Activated CD4-positive, alpha-beta T cell treated with anti-CD3 and anti-CD28 coated beads, Interleukin-2, amount 50 U/mL, for 4 hours (primary cell): ENCODE measurements at regions not wholly inside any gene's neighbourhood (a gene's known extent, or its start where the extent isn't known, plus 50 kb on each side); places are given as distances from the start of the nearest gene placed in this dataset.
"Not testable (repeated sequence)": the region's sequence is repeated elsewhere in the genome, so short reads cannot be mapped to it uniquely, and the experiment has no call there.

Source experiments
- DNase-seq, 2 experiments: peaks; one replicate each; pipeline ENCODE4 v3.0.0-alpha.2; 2020

DNA sequence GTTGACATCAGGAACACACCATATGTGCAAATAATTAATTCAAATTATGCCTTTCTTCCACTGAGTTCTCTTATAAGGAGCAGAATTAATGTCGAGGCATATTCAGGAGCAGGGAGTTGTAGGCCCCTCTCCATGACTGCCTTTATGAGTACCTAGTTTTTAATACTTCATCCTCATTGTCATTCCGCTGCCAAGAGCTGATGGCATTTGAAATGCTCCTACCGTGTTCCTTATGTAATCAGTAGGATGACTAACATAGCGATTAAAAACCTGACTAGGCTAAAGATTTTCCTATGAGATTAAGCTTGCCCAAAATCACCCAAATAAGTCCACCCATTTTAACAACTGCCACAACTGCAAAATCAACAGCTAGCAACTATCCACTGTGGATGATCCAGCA is 220.6 kb downstream of the DHX15 start:
- DNase-seq, result no peak

DNA sequence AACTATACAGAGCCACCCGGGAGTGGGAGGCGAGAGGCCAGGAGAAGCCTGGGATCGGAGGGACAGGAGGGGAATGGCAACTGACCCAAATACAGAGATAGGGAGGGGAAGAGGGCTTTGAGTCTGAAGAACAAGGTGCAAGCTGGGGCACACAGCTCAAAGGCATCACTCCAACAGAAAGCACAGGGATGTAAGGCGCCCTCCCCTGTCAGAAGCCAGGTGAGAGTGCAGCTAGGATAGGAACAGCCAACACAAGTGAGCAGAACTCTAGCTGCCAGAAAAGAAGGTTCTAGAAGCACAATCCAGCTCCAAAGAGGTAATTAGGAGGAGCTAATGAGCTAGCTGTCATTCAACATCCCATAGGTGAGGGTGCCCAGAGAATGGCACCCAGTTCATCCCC is 232.2 kb downstream of the DHX15 start:
- DNase-seq, result no peak

DNA sequence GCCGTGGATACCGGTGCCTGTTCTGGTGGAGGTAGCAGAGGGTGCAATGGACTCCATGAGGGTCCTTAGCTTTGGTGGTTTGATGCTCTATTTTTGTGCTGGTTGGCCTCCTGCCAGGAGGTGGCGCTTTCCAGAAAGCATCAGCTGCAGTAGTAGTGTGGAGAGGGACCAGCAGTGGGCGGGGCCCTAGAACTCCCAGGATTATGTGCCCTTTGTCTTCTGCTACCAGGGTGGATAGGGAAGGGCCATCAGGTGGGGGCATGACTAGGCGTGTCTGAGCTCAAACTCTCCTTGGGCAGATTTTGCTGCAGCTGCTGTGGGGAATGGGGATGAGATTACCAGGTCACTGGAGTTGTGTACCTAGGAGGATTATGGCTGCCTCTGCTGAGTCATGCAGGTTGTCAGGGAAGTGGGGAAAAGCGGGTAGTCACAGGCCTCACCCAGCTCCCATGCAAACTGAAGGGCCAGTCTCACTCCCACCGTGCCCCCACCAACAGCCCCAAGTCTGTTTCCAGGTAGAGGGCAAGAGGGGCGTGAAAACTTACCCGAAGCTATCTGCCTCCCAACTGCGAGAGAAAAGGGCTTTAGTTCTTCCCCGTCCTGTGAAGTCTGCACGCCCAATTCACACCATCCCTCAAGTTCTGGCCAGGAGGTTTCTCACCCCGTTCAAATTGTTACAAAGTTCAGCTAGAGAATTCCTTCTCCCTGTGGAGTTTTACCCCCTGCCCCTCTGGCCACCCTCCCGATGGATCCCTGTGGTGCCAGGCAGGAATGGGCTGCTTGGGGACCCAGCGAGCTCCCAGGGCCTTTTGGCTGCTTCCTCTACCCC is 235.0 kb downstream of the DHX15 start:
- DNase-seq, result not testable (repeated sequence)

DNA sequence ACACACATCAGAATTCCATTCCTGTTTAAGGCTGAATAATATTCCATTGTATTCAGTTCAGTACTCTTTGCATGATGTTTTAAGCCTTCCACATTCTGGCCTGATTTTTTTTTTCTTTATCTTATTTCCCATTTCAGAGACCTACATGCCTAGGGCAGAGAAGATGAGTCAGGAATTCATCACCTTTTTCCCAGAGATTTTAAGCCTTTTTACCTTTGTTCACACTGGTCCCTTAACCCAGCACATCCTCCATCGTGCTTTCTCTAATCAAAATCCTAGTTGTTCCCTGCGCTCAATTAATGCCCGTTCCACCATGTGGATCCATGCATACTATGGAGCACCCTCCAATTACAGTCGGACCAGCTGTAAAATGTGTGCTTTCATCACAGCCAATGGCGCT is 245.1 kb downstream of the DHX15 start:
- no peak for DNase-seq

DNA sequence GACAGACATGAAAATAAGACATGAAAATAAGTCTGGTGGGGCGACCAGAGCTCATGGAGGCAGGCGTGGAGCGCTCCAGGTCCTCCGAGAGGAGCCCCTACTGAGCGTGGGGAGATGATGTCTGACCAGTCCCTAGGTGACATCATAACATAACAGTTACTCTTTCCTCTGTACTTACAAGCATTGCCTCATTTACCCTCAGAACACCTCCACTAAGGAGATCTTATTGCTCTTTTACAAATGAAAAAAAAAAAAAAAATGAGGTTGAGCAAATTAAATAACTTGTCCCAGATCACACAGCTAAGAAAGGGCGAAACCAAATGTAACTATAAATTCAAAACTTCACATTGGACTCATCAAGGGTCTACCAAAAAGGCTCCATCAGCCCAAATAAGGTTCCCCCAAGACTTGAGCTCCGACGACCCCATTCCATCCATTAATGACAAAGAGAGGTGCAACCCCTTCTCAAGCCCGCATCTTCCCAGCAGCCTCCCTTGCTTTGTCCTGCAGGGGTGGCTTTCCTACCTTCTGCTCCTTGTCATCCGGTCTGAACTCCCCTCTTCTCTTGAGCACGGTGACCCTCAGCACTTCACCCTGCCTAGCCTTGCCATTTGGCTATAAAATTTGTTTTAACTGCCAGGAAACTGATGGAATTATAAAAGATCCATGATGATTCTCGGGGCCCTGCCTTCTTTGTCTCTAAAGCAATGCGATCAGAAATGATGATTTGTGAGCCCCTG is 246.7 kb downstream of the DHX15 start:
- no peak for DNase-seq

DNA sequence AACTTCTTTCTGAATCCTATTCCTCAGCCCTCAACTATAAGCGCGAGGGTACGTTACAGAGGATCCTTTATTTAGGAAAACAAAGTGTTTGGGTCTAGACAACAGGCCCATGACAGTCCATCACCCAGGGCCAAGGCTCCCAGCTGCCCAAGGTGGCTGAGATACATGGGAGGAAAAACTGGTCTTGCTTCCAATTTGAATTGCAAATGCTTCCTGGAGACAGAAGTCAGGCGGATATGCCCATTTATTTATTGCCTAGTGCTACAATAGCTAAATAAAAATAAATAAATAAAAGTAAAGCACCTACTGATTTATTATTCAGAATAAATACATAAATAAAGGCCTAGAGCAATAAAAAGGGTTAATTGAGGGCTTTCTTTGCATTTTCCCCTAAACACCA is 248.7 kb downstream of the DHX15 start:
- DNase-seq, result no peak

DNA sequence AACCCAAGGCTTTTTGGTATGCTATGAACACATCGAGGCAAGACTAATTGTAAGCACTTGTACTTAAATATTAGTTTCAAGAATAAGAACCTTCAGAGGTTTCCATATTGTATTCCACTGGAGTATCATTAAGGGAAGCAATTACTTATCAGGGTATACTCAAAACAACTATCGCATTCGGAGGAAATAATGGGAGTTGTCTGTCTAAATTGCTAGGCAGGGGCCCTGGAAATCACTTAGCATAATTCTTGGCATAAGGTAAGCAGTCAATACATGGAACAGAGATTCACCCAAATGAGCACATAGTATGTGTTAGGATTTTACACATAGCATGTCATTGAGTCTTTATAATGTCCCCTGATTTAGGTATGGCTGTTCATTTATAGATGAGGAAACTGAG is 249.4 kb downstream of the DHX15 start:
- DNase-seq, result no peak

DNA sequence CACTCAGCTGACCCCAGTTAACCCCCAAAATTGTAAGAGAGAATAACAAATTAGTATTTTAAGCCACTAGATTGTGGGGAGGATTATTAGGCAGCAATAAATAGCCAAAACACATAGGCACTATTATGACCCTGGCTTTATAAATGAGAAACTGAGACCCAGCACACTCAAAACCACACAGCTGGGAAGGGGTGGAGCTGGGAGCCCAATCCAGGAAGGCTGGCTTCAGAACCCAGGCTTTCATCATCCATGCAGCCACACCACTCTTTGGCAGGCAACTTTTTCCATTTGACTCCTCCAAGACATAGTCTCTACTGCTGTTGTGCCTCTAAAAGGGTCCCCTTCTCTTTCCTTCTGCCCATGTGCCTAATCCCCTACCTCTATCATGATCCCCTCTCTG is 253.8 kb downstream of the DHX15 start:
- DNase-seq, result no peak

DNA sequence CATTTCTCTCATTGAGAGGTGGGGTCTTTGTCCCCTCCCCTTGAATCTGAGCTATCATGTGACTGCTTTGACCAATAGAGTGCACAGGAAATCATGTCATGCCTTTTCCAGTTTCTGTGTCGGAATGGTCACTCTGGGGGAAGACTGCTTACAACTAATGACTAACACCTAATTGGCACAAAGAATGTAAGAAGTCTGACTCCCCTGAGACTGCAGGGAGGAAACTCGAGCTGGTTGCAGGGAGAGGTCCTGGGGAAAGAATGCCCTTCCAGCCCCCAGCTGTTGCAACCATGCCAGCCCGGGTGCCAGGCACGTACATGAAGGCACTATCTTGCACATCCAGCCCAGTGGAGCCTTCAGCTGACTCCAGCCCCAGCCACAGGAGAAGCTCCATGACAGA is 254.2 kb downstream of the DHX15 start:
- no peak for DNase-seq

DNA sequence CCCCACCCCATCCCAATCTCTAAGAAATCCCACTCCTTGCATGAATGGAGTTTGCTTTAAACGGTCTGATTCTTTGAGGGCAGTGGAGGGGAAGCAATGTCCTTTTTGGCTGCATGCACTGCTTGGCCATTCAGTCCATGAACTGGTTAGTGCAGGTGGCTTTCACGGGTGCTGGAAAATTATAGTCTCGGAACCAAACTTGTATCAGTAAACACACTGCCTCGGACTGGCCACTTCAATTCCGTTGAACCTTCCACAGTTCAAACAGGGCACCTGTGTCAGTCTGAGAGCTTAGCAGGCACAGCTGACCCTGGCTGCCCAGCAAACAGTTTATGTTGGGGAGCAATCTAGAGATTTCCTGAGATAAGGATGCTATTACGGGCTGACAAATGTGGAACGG is 255.6 kb downstream of the DHX15 start:
- DNase-seq, result no peak

DNA sequence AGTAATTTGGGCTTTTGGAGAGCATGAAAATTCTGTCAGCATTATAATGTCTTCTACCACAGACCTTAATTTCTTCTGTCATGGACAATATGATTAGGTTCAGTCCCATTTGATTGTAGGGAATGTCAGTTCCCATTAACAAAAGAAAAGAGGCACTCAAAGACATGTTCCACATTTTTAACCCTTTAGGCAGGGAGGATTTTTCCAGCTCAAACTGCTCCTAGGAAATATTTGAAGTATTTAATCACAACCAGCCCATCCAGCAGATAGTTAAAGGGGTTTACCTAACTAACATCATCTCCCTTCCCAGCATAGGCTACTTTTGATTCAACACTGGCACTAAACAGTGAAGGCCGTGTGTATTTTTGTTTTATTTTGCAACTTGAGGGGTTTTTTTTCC is 256.0 kb downstream of the DHX15 start:
- DNase-seq, result no peak

DNA sequence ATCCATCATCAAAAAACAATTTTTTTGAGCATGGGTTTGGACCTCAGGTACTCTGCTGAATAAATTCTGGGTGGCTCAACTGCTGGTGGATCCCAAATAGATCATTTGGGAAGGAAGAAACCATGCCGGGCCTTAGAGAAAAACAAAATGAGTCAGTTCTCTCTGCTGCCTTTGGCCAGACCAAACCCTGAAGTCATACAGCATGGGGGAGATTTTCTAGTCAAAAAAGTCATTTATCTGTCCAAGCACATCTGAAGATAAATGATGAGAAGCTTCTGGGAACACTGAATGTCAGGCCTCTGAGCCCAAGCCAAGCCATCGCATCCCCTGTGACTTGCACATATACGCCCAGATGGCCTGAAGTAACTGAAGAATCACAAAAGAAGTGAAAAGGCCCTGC is 261.4 kb downstream of the DHX15 start:
- DNase-seq, result no peak

DNA sequence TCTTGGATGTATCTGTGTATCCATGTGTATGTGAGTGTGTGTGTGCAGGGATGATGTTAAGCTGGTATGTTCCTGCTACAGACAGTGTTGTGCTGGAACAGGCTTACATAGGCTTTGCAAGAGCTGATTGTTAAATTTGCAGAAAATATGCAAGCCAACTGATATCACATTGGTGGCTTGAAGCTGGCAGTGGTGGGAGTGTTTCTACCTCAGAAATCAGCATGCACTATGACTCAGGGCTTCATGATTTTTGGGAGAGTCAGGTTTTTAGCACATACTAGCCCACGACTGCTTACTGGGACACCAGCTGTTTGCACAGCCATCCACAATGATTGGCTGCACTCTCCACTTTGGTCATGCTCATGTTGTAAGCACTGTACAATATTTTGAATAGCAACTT is 261.8 kb downstream of the DHX15 start:
- no peak for DNase-seq

DNA sequence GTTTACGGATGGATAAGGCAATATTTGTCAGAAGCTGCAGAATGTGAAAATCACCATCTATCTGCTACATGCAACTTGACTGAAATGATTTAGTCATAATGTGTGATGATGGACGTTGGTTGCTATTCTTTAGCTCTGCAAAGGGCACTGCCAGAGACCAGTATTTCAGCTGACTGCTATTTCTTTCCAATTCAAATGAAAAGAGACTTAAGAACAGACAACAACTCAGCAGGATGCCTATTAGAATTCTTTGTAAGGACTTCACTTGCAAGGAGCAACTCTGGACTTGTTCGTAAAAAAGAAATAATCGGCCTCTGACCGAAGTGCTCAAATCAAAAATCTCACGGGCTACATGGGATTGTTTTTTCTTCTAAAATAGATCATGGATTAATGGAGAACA is 262.7 kb downstream of the DHX15 start:
- no peak for DNase-seq

DNA sequence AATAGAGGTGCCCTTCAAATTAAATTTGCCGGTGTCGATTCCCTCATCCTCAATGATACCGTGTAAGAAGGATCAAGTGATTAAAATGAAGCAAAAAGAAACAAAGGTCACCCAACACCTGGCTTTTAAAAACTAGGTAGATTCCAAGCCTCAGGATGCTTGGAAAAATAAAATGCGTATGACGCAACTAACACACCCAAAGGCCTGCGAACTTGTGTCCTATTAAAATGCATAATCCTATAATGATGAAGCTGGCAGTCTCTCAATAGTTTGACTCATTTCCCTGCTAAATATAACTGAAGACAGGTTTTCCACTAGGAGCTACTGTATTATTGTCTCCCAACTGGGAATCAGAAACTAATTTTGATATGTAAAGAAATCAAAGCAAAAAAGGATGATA is 263.2 kb downstream of the DHX15 start:
- no peak for DNase-seq

DNA sequence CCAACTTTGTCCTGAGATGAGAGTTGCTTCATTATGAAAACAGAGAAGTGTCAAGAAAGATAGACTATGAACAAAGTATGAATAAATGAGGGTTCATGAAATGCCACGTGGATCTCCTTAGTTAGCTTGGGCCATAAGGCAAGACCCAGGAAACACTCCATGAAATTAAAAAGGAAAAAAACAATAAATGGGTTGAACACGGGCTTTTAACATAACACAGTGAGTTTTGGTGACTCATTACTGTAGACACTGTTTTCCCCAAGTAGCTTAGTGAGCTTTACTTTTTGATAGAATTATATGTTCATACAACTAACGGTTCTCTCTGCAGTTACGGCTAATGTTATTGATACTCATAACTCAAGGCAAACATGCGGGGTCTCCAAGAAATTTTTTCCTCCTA is 265.0 kb downstream of the DHX15 start:
- no peak for DNase-seq

DNA sequence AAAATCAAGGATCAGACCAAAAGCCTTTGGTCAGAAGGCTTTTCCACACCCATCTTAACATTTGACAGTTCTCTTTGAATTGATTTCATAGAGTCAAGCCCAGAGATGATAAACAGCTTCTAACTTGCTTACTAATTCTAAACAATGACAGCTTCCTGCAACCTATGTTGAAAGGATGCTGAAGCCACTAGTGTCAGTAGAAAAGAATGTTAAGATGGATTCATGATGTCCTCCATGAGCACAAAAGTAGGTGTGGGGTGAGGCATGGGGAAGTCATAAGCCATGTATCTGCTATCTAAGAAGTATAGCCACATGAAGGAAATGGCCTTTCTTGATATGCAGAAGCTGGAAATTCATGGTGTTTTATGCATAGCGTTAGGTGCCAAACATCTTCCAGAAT is 269.3 kb downstream of the DHX15 start:
- no peak for DNase-seq

DNA sequence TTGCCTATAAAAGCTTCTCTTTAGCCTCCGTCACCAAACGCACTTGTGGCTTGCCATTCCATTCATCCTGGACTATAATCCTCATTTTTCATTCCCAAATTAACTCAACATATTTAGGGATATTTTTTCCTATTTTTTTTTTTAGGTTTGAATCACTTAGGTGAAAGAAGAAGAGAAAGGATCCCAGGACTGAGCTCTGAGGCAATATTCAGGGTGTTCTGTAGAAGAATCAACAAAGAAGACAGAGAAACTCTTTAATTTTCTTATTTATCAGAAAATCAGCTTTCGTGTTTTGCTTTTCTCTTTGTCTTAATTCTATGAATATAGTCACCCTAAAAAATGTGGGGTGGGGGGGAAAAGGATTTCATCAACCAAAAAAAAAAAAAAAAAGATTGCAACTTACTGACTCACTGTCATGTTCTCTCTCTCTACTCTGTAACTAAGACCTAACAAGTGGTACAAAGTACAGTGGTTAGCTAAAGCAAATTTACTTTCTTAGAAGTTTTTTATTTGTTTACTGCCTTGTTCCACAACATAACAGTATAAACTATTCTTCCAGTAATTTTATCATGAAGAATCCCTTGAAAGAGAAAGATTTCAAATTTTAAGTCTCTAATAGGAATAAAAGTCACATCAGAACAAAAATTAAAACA is 272.0 kb downstream of the DHX15 start:
- no peak for DNase-seq

DNA sequence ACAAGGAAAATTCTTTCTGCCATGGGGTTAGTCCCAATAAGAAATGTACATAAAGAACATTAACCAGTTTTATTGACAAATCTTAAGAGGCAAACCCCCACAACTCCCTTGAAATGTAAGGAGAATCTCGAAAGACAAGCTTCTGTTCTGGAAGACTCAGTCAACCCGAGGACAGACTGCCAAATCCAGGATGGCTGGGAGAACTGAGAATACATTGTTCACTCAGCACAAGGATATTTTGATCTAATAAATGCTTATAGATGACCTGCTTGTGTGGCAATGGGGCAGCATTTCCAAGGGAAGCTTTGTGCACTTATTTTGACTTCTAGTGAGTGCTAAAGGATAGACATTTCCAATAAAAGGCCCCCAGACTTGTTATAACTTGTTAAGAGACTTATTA is 280.4 kb downstream of the DHX15 start:
- DNase-seq, result no peak

DNA sequence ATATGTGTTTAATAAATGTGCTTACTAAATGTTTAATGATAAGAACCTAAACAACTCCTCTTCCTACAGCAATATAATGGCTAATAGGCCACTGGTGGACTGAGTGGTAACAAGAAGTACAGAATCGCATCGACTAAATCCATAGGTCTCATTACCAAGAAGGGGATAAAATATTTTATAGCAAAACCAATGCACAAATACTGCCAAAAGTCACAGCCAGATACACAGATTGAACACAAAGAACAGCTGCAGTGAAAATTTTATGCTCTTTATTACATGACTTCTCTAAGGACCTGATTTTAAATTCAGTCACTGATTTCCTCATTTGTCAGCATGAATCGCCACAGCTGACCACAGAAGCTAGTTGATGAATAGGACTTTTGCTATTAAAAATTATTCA is 285.4 kb downstream of the DHX15 start:
- no peak for DNase-seq

DNA sequence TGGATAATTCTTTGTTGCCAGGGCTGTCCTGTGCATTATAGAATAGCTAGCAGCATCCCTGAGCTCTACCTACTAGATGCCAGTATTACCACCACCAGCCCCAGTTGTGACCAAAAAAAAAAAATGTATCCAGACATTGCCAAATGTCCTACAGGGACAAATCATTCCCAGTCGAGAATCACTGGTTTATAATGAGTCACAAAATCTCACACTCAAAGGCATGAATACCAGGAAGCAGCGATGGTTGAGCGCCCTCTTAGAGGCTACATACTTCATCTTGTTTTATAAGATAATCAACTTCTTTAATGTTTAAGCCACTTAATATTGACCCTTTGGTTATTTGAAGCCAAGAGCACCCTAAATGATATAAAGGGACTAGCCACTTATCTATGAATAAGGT is 297.3 kb downstream of the DHX15 start:
- no peak for DNase-seq

DNA sequence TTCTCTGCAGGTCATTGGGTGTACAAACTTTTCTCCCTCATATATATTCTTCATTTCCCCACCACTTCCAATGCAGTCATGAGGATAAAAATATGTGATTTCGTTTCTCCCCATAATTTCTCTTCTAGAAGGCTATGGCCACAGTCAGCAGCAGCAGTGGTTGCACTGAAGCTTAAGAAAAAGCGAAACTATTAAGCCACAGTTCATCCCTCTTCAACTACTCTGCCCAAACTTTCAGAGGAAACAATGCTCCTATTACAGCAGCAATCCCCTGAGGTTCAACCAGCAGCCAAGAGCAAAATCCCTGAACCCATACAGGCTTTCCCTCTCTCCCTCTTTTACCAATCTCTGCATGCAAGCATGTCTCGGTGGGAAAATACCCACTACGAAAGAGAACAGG is 298.6 kb downstream of the DHX15 start:
- DNase-seq, result no peak

DNA sequence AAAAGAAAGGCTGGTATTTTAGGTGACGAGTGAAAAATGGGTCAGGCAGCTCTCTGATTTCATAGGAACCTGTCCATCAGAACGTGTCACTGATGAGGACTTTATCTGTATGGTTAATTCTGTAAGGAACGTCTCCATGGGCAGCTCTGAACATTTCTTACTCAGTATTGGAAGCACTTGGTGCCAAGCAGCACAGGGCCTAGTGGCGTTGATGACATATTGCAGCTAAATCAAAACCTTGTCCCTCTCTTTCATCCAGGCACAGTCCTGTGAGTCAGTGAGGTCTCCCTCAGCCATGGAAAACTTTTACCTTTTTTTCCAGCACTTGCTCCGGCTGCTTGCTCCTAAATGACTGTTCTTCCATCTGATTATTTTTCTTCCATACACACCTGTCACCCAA is 301.9 kb downstream of the DHX15 start:
- no peak for DNase-seq

DNA sequence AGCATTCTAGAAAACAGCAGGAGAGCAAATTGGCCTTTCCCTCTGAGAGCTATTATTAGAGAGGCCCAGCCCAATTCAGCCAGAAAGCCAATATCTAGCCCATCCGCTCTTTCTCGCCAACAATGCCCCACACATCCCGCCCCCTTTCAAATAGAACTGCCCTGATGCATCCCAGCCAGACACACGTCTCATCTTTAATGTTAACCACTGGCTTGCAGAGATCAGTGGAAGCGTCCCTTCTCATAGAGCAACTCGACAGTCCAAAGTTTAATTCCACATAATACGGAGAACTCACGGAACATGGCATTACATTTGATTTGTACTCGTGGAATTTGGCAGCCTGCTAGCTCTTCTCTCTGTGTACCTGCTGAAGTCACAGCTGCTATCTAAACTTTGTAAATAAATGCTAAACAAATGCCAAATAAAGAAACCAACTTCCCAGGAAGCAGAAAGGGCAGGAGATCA is 304.4 kb downstream of the DHX15 start:
- no peak for DNase-seq
